ENCODE measurements at regions not wholly inside any gene's neighbourhood (a gene's known extent, or its start where the extent isn't known, plus 50 kb on each side); places are given as distances from the start of the nearest gene placed in this dataset.

GRCh38 chr1:98502937-98503336 is 158.6 kb upstream of the SNX7 start:
- no peaks in the 10 kb centered on the region for H3K27me3 ChIP-seq (replicated peaks)
- H3K4me3 ChIP-seq, result no peak overlapping the region
- no peak overlapping the region for H3K27ac ChIP-seq
- H3K9me3 ChIP-seq (replicated peaks), result 0 out of 2 replicates have a peak, but pooled peaks cover 3% of the 10 kb centered on the region
- no peaks in the 10 kb centered on the region for H3K36me3 ChIP-seq
- H3K4me1 ChIP-seq (replicated peaks), result no peaks in the 10 kb centered on the region
- DNase-seq (ENCODE audit: low read depth in 1 of 2, low spot score in 2 of 2), result no peak

- H3K27me3 ChIP-seq (replicated peaks), result no peaks in the 10 kb centered on the region
- H3K27ac ChIP-seq, result no peak overlapping the region
- DNase-seq (ENCODE audit: low read depth in 1 of 2, low spot score in 2 of 2), result no peak
- H3K4me1 ChIP-seq (replicated peaks), result peaks cover 10% of the 10 kb centered on the region
- H3K36me3 ChIP-seq, result no peaks in the 10 kb centered on the region
- 0 out of 2 replicates have a peak, but pooled peaks cover 3% of the 10 kb centered on the region for H3K9me3 ChIP-seq (replicated peaks)
- no peak overlapping the region for H3K4me3 ChIP-seq
Observed at GRCh38 chr1:98500324-98500723, 161.2 kb upstream of the SNX7 start.

DNA sequence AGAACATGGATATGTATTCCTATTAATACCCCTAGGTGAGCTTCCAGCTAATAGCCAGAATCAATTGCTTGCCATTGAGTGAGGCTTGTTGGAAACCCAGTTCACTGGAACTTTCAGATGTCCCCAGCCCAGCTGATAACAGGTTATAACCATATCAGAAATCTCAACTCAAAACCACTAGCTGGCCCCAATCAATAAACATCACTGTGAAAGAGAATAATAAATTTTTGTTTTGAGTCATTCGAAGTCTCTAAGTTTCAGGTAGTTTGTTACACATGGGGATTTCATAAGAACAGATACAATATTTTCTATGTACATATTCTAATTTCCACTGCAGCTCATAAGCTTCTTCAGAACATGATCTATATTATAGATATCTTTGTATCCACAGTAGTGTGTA is 162.9 kb upstream of the SNX7 start:
- no peaks in the 10 kb centered on the region for H3K27me3 ChIP-seq (replicated peaks)
- no peak overlapping the region for H3K4me3 ChIP-seq
- no peak overlapping the region for H3K27ac ChIP-seq
- DNase-seq (ENCODE audit: low read depth in 1 of 2, low spot score in 2 of 2), result no peak
- no peaks in the 10 kb centered on the region for H3K36me3 ChIP-seq
- H3K9me3 ChIP-seq (replicated peaks), result 0 out of 2 replicates have a peak, but pooled peaks cover 3% of the 10 kb centered on the region
- peaks cover 10% of the 10 kb centered on the region for H3K4me1 ChIP-seq (replicated peaks)

DNA sequence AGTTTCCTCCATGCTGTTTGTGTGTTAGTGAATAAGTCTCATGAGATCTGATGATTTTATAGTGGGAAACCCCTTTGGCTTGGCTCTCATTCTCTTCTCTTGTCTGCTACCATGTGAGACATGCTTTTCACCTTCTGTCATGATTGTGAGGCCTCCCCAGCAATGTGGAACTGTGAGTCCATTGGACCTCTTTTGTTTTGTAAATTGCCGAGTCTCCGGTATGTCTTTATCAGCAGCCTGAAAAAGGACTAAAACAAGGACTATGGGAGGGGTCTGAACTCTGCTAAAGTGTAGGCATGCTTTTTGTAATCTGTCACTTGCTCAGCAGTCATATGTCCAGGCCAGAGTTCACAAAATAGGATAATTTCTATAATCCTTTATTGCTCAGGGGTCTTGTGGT is 164.0 kb upstream of the SNX7 start:
- Histone ChIP-seq H3K4me1 (replicated peaks) (peaks cover 10% of the 10 kb centered on the region), H3K27ac (no peak overlapping the region), H3K4me3 (no peak overlapping the region), H3K36me3 (no peaks in the 10 kb centered on the region), H3K27me3 (replicated peaks) (no peaks in the 10 kb centered on the region), H3K9me3 (replicated peaks) (0 out of 2 replicates have a peak, but pooled peaks cover 3% of the 10 kb centered on the region)
- no peak for DNase-seq (ENCODE audit: low read depth in 1 of 2, low spot score in 2 of 2)

DNA sequence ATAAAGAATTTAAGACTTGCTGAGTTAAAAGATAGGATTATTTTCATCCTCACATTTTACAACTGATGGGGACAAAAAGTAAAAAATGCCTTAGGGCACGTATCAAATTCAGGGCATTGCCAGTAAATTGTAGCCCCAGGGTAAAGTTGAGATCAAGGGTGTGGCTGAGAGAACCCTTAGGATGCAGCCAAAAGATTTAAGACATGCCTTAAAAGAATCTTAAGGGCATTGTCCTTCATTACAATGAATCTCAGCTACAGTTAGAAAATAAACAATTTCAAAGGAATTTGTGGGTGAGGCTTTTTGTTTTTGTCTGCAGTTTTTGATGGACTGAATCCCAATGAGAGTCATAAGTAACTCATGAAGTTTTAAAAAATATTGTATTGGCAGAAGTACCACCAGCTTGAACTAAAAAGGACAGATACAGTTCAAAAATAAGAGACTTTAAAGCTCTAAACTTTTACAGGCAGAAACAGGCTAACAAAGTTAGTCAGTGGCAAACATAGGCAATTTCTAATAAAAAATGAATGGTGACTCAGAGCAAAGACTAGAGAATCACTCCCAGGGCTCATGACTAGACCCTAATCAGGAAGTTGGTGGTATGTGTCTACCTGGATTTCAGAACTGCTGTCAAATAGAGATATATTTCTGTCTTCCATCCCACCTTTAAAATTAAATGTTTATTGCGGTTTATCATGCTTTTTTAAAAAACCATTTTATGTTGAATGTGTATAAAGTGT is 165.1 kb upstream of the SNX7 start:
- peak in 1 of 2 experiments; percentile 11 for DNase-seq (ENCODE audit: low read depth in 1 of 2, low spot score in 2 of 2)
- H3K4me1 ChIP-seq (replicated peaks), result peaks cover 10% of the 10 kb centered on the region
- H3K27ac ChIP-seq, result peak overlapping the region; percentile 41; the same call in 1 of the 2 replicates
- H3K4me3 ChIP-seq, result no peak overlapping the region
- no peaks in the 10 kb centered on the region for H3K9me3 ChIP-seq (replicated peaks)
- no peaks in the 10 kb centered on the region for H3K36me3 ChIP-seq
- no peaks in the 10 kb centered on the region for H3K27me3 ChIP-seq (replicated peaks)

- Histone ChIP-seq H3K4me3 (no peak overlapping the region), H3K27me3 (replicated peaks) (no peaks in the 10 kb centered on the region), H3K4me1 (replicated peaks) (peaks cover 10% of the 10 kb centered on the region), H3K36me3 (no peaks in the 10 kb centered on the region), H3K27ac (no peak overlapping the region), H3K9me3 (replicated peaks) (no peaks in the 10 kb centered on the region)
- DNase-seq (ENCODE audit: low read depth in 1 of 2, low spot score in 2 of 2), result no peak
Observed at GRCh38 chr1:98493469-98493868, 168.1 kb upstream of the SNX7 start.

DNA sequence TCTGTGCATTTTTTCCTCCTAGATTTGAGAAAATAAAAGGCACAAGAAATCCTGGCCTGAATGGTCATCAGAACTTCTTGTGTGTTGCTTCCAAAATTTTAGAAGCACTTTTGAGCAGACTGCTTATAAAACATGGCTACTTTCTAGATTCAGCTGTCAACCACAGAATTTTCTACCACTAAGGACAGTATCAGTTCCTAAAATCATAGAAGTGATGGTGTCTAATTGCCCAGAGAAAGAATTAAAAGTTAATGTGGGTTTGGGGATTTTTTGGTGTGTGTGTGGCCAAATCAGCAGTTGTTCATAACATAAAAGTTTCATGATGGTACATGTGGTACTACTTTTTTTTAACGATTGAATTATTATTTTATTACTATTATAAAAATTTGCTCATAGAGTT is 171.4 kb upstream of the SNX7 start:
- no peak for DNase-seq (ENCODE audit: low read depth in 1 of 2, low spot score in 2 of 2)
- Histone ChIP-seq H3K4me3 (no peak overlapping the region), H3K9me3 (replicated peaks) (no peaks in the 10 kb centered on the region), H3K27me3 (replicated peaks) (no peaks in the 10 kb centered on the region), H3K36me3 (no peaks in the 10 kb centered on the region), H3K27ac (no peak overlapping the region), H3K4me1 (replicated peaks) (no peaks in the 10 kb centered on the region)

DNA sequence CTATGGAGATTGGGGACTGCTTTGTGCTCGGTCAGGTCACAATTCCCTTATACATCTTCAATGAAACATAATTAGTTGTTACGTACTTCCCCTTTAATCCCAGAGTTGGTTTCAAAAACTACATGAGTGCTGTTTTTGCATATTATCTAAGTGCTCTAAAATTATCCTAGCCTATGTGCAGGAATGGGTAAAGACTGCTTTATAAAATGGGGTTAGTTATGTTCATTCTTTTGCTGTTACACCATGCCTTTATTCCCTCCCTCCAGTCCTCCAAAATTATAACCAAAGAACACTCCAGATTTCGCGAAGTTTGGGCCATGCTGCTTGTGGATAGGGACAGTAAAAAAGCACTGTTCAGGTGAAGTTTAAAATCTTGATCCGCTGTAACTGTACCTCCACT is 173.9 kb upstream of the SNX7 start:
- Histone ChIP-seq H3K27me3 (replicated peaks) (no peaks in the 10 kb centered on the region), H3K9me3 (replicated peaks) (no peaks in the 10 kb centered on the region), H3K36me3 (no peaks in the 10 kb centered on the region), H3K4me1 (replicated peaks) (no peaks in the 10 kb centered on the region), H3K4me3 (no peak overlapping the region), H3K27ac (no peak overlapping the region)
- no peak for DNase-seq (ENCODE audit: low read depth in 1 of 2, low spot score in 2 of 2)

- Histone ChIP-seq H3K4me1 (replicated peaks) (no peaks in the 10 kb centered on the region), H3K36me3 (no peaks in the 10 kb centered on the region), H3K9me3 (replicated peaks) (no peaks in the 10 kb centered on the region), H3K27ac (no peak overlapping the region), H3K4me3 (no peak overlapping the region), H3K27me3 (replicated peaks) (no peaks in the 10 kb centered on the region)
- DNase-seq (ENCODE audit: low read depth in 1 of 2, low spot score in 2 of 2), result no peak
Observed at GRCh38 chr1:98482611-98483010, 178.9 kb upstream of the SNX7 start.

GRCh38 chr1:98480271-98480670 is 181.2 kb upstream of the SNX7 start:
- Histone ChIP-seq H3K9me3 (replicated peaks) (no peaks in the 10 kb centered on the region), H3K36me3 (no peaks in the 10 kb centered on the region), H3K27me3 (replicated peaks) (no peaks in the 10 kb centered on the region), H3K27ac (no peak overlapping the region), H3K4me1 (replicated peaks) (no peaks in the 10 kb centered on the region), H3K4me3 (no peak overlapping the region)
- no peak for DNase-seq (ENCODE audit: low read depth in 1 of 2, low spot score in 2 of 2)

- H3K4me3 ChIP-seq, result no peak overlapping the region
- H3K9me3 ChIP-seq (replicated peaks), result no peaks in the 10 kb centered on the region
- DNase-seq (ENCODE audit: low read depth in 1 of 2, low spot score in 2 of 2), result no peak
- H3K27ac ChIP-seq, result no peak overlapping the region
- H3K27me3 ChIP-seq (replicated peaks), result no peaks in the 10 kb centered on the region
- H3K36me3 ChIP-seq, result no peaks in the 10 kb centered on the region
- no peaks in the 10 kb centered on the region for H3K4me1 ChIP-seq (replicated peaks)
Observed at GRCh38 chr1:98478121-98478520, 183.4 kb upstream of the SNX7 start.

DNA sequence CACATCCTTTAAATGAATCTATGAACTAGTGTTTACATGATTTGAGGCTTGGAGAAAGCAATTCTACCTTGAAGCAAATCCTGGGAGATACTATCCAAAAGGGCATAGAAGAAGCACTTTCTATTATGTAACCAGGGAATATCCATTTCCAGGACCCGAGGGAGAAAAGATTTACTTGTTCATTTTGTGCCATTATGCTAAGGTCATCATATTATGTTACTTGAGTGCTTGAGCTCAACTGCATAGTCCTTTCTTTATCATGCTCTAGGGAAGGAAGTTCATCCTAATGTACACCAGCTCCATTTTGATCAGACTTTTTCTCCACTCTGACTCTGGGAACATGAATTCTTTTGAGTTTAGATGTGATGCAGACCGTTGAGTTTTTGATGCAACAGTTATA is 188.6 kb upstream of the SNX7 start:
- H3K27me3 ChIP-seq (replicated peaks), result no peaks in the 10 kb centered on the region
- H3K4me3 ChIP-seq, result no peak overlapping the region
- H3K36me3 ChIP-seq, result no peaks in the 10 kb centered on the region
- H3K27ac ChIP-seq, result no peak overlapping the region
- no peaks in the 10 kb centered on the region for H3K9me3 ChIP-seq (replicated peaks)
- 0 out of 2 replicates have a peak, but pooled peaks cover under 1% of the 10 kb centered on the region for H3K4me1 ChIP-seq (replicated peaks)
- DNase-seq (ENCODE audit: low read depth in 1 of 2, low spot score in 2 of 2), result no peak

GRCh38 chr1:98471633-98472032 is 189.9 kb upstream of the SNX7 start:
- no peaks in the 10 kb centered on the region for H3K9me3 ChIP-seq (replicated peaks)

DNA sequence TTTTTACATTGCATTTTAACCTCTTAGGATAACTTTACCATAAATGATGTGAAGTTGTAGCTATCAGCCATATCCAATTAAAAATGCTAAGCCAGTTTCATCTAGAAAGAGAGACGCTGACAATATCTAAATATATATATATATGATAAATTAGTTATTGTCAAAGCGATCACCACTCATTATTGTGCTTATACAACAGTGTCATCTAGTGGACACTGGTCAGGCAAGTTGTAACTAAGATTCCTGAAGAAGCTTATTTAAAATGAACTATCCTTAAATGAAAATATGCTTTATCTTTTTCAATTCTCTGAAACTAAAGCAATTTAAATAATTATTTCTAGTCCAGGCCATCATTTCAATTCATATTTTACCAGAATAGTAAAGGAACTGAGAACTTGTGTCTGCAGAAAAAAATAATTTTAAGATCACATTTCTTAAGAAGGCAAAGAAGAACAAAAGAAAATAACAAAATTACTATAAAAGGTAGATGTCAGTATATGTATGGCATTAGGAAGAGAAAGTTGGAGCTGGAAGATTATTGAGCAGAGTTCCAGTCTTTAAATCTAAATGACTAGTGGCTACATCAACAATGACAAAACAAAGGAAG is 193.3 kb upstream of the SNX7 start:
- no peaks in the 10 kb centered on the region for H3K9me3 ChIP-seq (replicated peaks)
- H3K4me3 ChIP-seq, result no peak overlapping the region
- H3K4me1 ChIP-seq (replicated peaks), result peaks cover 3% of the 10 kb centered on the region; the same call in 1 of the 2 replicates
- H3K36me3 ChIP-seq, result no peaks in the 10 kb centered on the region
- no peaks in the 10 kb centered on the region for H3K27me3 ChIP-seq (replicated peaks)
- no peak overlapping the region for H3K27ac ChIP-seq
- peak in 1 of 2 experiments; percentile 30 for DNase-seq (ENCODE audit: low read depth in 1 of 2, low spot score in 2 of 2)

More at GRCh38 chr1:98471633-98472032, 189.9 kb upstream of the SNX7 start:
- DNase-seq (ENCODE audit: low read depth in 1 of 2, low spot score in 2 of 2), result no peak
- no peaks in the 10 kb centered on the region for H3K27me3 ChIP-seq (replicated peaks)
- H3K36me3 ChIP-seq, result no peaks in the 10 kb centered on the region
- H3K4me3 ChIP-seq, result no peak overlapping the region
- peaks cover 3% of the 10 kb centered on the region; the same call in 1 of the 2 replicates for H3K4me1 ChIP-seq (replicated peaks)
- no peak overlapping the region for H3K27ac ChIP-seq
